ENCODE measurements at regions not wholly inside any gene's neighbourhood (a gene's known extent, or its start where the extent isn't known, plus 50 kb on each side); places are given as distances from the start of the nearest gene placed in this dataset.

DNA sequence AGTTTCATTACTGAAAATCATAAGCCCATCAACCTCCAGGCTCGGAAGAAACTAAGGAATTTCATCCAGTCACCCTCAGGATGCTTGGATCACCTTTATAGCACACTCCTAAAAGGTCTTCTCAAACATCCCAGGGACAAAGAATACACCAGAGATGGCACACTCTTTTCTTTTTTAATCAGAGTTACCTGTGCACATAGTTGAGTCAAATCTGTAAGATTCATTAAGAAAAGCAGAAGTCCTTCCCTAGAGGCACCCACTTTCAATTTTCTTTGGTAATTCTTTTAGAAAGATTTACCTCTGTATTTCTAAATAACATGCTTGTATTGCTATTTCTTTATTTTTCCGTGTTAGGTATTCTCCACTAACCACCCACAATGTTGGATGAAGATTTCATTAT is 50.6 kb upstream of the IL6 start:
- no peak for DNase-seq (ENCODE audit: low read depth in 1 of 2, low spot score in 1 of 2)

DNA sequence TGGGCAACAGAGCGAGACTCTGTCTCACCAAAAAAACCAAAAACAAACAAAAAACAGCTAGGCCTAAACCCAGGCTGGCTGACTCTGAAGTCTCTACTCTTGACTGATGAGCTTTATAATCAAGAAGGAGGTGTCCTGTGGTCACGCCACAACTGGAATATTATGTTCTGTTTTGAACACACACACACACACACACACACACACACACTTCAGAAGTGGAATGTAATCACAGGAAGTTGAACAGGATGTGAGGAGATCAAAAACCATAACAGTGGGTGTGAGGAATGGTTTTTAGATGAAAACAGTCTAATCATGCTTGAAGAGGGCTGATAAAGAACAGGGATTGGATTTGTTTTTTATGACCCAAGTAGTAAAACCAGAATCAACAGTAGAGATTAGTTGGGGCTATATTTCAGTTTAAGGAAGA is 51.1 kb upstream of the IL6 start:
- Histone ChIP-seq H3K27me3 (no peaks in the 10 kb centered on the region), H3K4me1 (ENCODE audit: low read depth) (peaks cover 4% of the 10 kb centered on the region), H3K9me3 (ENCODE audit: low read depth) (no peaks in the 10 kb centered on the region), H3K27ac (no peak overlapping the region), H3K36me3 (no peaks in the 10 kb centered on the region), H3K4me3 (no peak overlapping the region)
- peak in 1 of 2 donors; percentile 71 for DNase-seq (ENCODE audit: low read depth in 1 of 2, low spot score in 1 of 2)
- TF ChIP-seq, protein P1, sequence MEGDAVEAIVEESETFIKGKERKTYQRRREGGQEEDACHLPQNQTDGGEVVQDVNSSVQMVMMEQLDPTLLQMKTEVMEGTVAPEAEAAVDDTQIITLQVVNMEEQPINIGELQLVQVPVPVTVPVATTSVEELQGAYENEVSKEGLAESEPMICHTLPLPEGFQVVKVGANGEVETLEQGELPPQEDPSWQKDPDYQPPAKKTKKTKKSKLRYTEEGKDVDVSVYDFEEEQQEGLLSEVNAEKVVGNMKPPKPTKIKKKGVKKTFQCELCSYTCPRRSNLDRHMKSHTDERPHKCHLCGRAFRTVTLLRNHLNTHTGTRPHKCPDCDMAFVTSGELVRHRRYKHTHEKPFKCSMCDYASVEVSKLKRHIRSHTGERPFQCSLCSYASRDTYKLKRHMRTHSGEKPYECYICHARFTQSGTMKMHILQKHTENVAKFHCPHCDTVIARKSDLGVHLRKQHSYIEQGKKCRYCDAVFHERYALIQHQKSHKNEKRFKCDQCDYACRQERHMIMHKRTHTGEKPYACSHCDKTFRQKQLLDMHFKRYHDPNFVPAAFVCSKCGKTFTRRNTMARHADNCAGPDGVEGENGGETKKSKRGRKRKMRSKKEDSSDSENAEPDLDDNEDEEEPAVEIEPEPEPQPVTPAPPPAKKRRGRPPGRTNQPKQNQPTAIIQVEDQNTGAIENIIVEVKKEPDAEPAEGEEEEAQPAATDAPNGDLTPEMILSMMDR (IDR thresholded peaks at IDR 0.05; ENCODE audit: low read depth, low read length): no peak

More for the DNA sequence above, 50.6 kb upstream of the IL6 start:
- TF ChIP-seq, protein P1 (IDR thresholded peaks at IDR 0.05; ENCODE audit: low read depth, low read length): no peak
- peaks cover 4% of the 10 kb centered on the region for H3K4me1 ChIP-seq (ENCODE audit: low read depth)
- H3K4me3 ChIP-seq: no peak overlapping the region
- H3K9me3 ChIP-seq (ENCODE audit: low read depth): no peaks in the 10 kb centered on the region
- H3K27ac ChIP-seq: no peak overlapping the region
- no peaks in the 10 kb centered on the region for H3K27me3 ChIP-seq
- no peaks in the 10 kb centered on the region for H3K36me3 ChIP-seq

DNA sequence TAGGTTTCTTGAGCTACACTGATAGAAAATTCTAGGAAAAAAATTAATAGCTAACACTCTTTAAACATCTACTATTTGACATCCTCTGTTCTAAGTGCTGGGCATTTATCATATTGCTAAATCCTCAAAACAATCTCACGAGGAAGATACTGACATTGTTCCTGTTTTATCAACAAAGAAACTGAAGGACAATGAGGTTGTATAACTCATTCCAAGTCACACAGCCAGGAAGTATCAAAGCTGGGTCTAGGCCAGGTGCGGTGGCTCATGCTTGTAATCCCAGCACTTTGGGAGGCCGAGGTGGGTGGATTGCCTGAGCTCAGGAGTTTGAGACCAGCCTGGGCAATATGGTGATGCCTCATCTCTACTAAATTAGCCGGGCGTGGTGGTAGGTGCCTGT is 51.6 kb upstream of the IL6 start:
- DNase-seq (ENCODE audit: low read depth in 1 of 2, low spot score in 1 of 2): peak in 1 of 2 donors; percentile 35
- H3K9me3 ChIP-seq (ENCODE audit: low read depth): no peaks in the 10 kb centered on the region

DNA sequence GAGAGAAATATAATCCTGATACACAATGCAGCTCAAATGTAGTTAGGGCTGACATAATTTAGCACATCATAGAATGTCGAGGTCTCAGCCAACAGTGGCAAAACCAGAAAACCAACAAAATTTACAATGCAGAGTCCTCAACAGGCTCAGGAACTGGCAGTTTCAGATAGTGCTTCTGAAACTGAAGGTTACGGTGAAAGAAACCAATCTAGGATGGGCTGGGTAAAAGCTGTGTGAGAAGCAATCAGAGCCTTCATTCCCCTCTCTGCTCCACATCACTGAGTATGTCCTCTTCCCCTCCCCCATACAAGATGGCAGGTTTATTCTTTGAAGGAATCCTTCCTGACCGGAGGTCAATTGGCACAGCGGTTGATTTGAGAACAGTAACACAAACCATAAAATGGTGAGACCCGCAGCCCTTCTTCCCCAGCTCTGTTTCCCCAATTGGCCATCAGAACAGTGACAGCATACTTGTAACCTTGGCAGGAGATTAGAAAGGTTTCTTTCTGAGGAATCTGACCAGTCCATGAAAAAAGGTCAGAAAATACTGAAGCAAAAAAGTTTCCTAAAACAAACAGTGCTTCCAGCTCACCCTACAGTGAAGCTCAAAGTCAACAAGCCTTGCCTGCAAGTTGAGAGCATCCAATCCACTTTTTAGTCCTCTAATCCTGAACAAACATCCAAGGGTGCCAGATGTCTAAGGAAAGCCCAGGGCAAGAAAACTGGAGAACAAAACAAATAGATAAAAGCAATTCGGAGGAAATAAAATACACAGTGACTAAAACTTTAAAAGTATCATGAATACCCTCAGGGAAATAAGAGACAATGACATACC is 53.9 kb upstream of the IL6 start:
- Histone ChIP-seq H3K4me1 (ENCODE audit: low read depth) (no peaks in the 10 kb centered on the region), H3K36me3 (no peaks in the 10 kb centered on the region), H3K27me3 (no peaks in the 10 kb centered on the region), H3K27ac (no peak overlapping the region), H3K9me3 (ENCODE audit: low read depth) (no peaks in the 10 kb centered on the region), H3K4me3 (no peak overlapping the region)
- TF ChIP-seq, protein P1 (IDR thresholded peaks at IDR 0.05; ENCODE audit: low read depth, low read length): no peak
- DNase-seq (ENCODE audit: low read depth in 1 of 2, low spot score in 1 of 2): no peak

More for the DNA sequence above, 51.6 kb upstream of the IL6 start:
- Histone ChIP-seq H3K4me3 (no peak overlapping the region), H3K27me3 (no peaks in the 10 kb centered on the region), H3K36me3 (no peaks in the 10 kb centered on the region), H3K27ac (no peak overlapping the region), H3K4me1 (ENCODE audit: low read depth) (peaks cover 4% of the 10 kb centered on the region)
- TF ChIP-seq, protein P1 (IDR thresholded peaks at IDR 0.05; ENCODE audit: low read depth, low read length): no peak

DNA sequence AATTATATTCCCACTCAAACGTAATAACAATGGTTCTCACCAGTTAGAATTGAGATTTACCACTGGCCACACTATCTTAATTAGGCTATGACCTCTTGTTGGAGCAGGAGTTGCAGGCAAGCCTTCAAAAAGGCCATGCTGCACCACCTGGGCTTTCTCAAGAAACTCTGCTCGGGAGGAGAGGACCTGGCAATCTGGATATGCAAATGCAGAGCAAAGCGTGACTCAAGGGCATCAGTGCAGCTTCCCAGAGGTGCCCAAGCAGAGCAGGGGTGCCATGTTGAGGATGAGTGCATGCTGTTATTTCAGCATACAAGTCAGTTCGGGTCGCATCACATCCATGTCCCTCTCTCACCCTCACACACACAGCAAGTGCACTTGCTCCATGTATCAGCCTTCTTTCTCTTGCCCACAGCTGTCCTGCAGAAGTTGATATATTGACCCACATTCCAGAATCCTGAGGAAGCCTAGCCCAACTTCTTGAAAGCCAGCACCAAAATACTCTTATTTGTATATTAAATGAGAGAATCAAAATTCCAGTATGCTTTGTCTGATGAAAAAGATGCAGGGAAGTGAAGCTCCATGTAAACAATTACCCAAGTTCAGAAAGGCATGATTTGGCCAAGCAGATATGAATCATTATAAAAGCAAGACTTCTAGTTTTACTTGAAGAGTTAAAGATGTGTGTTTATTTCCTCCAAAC is 55.7 kb upstream of the IL6 start:
- DNase-seq (ENCODE audit: low read depth in 1 of 2, low spot score in 1 of 2): no peak
- no peak overlapping the region for H3K27ac ChIP-seq
- H3K4me3 ChIP-seq: no peak overlapping the region
- TF ChIP-seq, protein P1 (IDR thresholded peaks at IDR 0.05; ENCODE audit: low read depth, low read length): no peak
- H3K36me3 ChIP-seq: no peaks in the 10 kb centered on the region
- H3K9me3 ChIP-seq (ENCODE audit: low read depth): no peaks in the 10 kb centered on the region
- no peaks in the 10 kb centered on the region for H3K4me1 ChIP-seq (ENCODE audit: low read depth)
- H3K27me3 ChIP-seq: no peaks in the 10 kb centered on the region
